HG03025 (cell line): ENCODE measurements at regions not wholly inside any gene's neighbourhood (a gene's known extent, or its start where the extent isn't known, plus 50 kb on each side); places are given as distances from the start of the nearest gene placed in this dataset.

ENCODE experiments used
- ATAC-seq: cut with Tn5 transposase; IDR thresholded peaks from one replicate; pipeline ENCODE4 v1.9.1; 2021; ENCODE audit warnings: mild to moderate bottlenecking, moderate library complexity; ENCODE audit not compliant: unreplicated experiment, low FRiP score

DNA sequence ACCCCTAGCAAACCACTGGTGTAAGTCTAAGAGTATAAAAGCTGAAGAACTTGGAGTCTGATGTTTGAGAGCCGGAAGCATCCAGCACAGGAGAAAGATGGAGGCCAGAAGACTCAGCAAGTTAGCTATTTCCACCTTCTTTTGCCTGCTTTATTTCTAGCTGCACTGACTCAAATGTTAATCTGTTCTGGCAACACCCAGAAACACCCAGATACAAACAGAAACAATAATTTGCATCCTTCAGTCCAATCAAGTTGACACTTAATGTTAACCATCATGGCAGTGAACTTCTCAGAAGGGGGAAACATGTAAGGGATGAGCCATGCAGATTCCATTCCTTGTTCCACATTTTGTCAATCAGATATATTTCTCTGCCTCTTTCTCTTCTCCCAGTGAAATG is 101.8 kb upstream of the FERD3L start:
- ATAC-seq = no peak

DNA sequence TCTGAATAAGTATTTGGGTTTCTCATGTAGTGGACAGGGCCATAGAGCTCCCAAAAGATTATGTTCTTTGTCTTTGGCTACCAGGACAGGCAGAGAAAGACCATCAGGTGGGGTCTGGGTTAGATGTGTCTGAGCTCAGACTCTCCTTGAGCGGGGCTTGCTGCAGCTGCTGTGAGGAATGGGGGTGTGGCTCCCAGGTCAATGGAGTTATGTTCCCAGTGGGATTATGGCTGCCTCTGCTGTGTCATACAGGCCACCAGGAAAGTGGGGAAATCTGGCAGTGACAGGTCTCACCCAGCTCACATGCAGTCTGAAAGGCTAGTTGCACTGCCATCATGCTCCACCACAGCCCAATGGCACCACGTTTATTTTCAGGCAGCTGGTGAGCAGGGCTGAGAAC is 97.0 kb upstream of the FERD3L start:
- no peak for ATAC-seq

DNA sequence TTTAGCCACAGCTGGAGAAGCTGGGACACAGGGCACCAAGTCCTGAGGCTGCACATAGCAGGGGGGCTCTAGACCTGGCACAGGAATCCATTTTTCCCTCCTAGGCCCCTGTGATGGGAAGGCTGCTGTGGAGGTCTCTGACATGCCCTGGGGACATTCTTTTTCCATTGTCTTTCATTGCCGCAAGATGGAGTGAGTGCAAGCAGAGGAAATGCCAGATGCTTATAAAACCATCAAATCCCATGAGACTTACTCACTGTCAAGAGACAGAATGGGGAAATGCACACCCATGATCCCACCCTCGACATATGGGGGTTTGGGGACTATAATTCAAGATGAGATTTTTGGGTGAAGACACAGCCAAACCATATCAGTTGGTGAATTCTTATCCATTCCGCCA is 94.7 kb upstream of the FERD3L start:
- ATAC-seq = no peak

DNA sequence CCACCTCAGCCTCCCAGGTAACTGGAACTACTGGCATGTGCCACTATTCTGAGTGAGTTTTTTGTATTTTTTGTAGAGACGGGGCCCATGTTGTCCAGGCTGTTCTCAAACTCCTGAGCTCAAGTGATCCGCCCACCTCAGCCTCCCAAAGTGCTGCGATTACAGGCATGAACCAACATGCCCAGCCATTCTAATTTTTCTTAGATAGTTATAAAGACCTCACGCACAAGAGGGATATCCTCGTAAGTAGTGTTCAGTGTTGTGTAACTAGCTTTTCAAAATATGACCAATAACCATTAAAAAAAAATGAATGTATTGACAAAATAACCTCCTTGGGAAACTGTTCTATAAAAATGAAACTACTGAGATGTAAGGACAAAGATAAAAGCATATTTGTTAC is 90.5 kb upstream of the FERD3L start:
- no peak for ATAC-seq

DNA sequence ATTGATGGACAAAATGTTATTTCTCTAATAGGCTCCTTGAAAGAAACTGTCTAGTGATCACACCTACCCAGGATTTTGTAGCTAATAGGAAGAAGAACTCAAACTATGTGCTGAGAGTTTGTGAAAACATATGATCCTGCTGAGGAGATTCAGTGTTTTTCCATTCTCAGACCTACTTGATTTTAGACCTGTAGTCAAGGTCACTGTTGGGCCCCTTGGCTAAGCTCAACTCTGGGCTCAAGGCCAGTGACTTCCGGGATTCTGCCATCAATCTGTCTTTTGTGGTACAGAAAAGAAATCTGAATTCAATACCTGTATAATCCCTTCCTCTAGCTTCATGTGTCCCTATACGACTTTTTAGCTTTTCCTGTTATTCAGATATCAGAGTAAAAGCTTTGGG is 79.7 kb upstream of the FERD3L start:
- no peak for ATAC-seq

DNA sequence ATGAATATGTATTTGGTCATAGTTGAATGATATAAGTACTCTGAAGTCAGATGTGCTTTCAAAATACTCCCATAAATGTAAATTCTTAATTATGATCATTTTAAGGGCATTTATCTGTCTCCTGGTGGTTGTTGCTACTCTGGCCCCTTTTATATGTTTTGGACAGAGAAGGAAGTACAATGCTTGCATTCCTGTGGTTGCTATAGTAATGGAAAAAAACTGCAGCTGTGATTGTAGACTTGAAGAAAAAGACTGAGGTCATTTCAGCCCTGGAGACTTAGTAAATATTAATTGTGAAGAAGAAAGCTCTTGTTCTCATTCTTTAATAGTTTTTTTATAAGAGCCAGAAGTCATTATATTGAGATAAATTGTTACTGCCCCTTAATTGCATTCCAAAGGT is 70.2 kb upstream of the FERD3L start:
- ATAC-seq = no peak

DNA sequence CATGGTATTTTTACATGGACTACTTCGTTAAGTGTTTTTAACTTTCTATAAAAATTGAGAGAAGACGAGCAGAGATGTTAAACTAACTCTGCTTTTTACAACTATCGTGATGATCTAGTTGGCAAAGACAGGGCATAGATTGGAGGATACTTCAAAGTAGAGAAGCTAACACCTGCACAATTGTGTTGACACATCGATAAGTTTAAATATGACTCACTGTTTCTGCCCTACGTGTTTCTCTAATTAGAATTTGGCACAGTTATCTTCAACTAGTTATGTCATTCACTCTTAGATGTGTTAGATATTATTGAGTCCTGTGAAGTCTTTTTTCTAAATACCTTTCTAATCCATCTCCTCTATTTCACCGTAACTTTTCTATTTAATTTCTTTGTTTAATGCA is 68.5 kb upstream of the FERD3L start:
- no peak for ATAC-seq

DNA sequence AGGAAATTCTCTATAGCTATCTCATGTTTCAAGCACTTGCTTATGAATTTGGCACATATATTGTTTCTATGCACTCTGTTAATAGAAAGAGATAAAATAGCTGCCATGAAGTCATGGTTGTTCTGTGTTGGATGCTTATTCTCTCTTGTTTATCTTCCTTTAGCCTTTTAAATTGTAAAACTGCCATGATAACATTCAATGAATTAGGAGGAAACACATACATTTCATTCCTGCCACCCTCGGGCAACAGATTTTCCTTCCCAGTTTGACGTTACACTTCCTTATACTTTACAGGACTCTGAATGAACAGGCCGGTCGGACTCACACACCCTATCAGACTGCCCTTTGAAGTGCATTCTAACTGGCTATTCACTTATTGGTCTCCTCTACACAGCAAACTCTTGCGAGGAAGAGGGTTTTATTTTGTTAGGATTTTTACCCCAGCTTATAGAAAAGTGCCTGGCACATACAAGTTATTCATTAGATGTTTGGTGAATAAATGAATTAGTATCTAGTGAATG is 65.7 kb upstream of the FERD3L start:
- no peak for ATAC-seq

DNA sequence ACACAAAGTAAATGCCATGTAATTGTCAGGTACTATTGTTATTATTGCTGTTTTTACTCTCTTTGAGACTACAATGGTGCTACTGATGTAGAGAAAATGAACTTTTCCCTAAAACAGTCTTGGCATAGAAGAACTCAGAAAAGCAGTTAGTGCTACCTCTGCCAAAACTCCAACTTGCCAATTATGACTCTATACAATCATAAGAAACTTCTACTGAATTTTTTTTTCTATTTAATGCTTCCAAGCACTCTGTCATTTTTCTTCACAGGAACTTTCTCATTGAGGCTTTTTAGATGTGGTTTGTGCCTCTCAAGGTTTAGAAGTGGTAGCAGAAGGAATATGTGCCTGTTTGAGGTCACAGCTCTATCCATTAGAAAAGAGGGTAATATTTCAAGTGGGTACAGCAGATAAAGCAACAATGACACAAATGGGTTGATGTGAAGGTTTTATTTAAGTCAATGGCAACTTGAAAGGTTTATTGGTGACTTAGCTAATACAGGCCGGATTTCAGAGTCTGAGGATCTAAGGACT is 64.0 kb upstream of the FERD3L start:
- no peak for ATAC-seq

DNA sequence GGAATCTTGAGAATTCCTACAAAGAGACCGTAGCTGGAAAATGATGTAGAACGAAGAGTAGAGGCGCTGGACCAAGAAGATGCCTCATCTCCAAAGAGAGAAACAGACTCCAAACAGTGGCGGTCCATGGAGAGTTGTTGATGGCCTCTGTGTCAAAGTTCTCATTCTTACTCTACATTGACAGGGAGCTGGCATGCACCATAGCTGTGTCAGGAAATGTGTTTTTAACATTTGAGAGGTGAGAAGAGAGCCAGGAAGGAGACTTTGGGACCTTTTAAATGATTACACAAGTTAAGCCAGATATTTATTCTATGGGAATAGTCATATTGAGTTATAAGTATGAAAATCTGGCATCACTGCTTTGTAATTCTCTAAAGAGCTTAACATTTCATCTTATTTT is 61.5 kb upstream of the FERD3L start:
- no peak for ATAC-seq

DNA sequence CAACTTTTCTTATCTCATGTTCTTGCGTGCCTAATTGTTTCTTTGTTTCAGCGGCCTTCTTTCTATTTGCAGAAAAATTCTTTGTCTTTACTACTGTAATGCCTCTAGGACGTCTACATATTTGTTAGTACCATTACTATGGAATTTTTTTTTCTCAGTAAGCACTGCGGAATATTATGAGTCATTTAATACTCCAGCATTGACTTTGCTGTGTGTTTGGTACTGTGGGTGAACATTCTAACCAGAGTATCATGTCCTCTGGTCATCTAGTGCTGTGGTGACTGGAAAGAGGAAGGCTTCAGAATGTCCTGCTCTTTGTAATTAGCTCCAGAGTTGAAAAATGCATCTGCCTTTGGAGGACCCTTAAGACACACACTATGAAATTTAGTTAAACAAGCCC is 58.5 kb upstream of the FERD3L start:
- ATAC-seq = no peak

DNA sequence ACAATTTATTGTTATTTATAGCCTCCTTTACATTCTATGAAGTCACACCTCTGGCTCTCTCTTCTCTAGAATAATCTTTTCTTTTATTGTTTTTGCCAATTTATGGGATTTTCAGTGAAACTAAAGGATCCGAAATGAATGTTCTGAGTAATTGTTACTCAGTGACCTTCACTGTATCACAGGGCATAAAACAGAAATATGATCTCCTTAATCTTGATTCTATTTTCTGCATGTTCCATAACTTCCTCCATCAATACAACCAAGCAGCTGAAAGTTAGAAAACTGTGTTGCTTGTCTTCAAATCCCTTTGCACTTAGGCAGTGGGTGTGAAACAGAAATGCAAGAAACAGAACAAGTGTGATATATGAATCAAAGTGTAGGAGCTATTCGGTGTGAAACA is 57.4 kb upstream of the FERD3L start:
- no peak for ATAC-seq
